NCI-H2081 treated with DMSO at 0.1 percent for 48 hours (cell line): ENCODE measurements at regions not wholly inside any gene's neighbourhood (a gene's known extent, or its start where the extent isn't known, plus 50 kb on each side); places are given as distances from the start of the nearest gene placed in this dataset.
"Not testable (repeated sequence)": the region's sequence is repeated elsewhere in the genome, so short reads cannot be mapped to it uniquely, and the experiment has no call there.

Source experiments
- DNase-seq: peaks from one replicate; lab custom pipeline; 2025; lab: John Stamatoyannopoulos, UW

DNA sequence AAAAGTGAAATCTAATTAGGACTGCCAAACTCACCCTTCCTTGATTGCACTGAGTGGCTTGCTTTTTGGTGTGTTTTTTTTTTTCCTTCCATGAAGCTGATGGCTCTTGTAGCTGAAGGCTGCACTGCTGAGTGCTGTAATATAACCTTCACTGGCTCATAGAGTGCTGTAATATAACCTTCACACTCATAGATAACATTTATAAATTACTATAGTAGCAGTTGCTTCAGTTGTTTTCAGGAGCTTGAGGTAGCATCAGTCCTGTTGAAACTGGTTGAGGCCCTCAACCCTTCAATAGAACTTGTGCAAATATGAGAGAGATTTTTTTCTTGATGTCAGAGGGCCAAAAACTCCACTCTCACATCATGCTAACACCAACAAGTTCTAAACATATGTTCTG, 404.9 kb upstream of the MBL2 start:
- no peak for DNase-seq

DNA sequence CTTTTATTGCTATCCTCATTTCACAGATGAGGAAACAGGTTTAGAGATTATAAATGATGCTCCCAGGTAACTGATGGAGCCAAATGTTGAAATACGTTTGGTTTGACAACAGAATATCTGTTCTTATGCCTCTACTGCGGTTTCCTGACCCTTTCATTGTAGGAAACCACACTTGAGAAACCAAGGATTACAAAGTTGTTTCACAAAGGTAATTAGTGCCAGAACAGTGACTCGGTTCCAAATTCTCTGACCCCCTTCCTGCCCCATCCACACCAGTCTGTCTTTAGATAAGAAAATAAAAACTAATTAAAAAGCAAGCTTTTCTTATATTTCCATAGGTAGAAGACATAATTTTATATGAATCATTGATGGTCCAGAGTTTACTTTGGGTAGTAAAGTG, 393.7 kb upstream of the MBL2 start:
- DNase-seq: no peak

DNA sequence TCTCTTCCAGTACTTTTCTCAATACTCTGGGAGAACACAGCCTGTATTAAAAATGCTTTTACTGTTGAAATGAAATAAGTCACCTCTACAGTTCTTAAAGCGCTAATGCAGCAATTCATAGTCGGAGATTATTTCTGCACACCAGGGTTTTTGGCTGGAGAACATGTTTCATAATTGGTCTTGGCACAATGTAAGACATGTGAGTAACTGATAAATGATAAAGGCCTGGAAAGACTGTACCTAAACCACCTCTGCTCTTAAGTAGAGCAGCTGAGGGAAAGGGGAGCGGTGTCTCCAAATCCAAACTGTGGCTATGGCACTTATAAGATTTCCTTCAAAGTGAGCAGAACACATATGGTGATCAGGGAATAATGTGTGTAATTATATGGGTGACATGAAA, 390.3 kb upstream of the MBL2 start:
- no peak for DNase-seq

DNA sequence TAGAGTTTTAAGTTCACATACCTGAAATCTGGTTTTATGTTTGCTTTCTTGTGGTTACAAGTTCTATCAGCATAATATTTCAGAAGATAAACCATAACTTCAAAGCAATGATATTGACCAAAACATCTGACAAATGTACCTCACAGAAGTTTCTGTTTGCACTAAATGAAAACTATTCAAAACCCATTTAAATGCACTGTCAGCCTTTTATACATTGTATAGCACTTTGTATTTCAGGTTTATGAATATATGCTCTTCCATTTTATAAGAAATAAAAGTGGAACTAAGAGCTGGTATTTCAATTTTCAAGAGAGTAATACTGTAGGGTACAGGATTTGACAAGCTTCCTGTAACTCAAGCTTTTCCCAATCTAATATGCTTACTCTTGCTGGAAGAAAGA, 388.6 kb upstream of the MBL2 start:
- DNase-seq: no peak

DNA sequence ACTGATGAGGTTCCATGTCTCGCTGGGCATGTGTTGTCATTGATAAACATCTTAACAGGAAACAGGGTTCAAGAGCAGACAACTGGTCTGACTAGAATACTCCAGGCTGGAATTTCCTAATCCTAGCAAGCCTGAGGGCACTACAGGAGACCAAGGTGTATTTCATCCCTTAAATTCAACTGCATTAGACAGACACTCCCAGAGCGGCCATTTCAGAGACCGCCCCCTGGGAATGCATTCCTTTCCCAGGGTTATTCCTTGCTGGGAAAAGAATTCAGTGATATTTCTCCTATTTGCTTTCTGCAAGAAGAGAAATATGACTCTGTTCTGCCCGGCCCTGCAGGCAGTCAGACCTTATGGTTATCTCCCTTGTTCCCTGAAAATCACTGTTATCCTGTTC, 383.1 kb upstream of the MBL2 start:
- not testable (repeated sequence) for DNase-seq

DNA sequence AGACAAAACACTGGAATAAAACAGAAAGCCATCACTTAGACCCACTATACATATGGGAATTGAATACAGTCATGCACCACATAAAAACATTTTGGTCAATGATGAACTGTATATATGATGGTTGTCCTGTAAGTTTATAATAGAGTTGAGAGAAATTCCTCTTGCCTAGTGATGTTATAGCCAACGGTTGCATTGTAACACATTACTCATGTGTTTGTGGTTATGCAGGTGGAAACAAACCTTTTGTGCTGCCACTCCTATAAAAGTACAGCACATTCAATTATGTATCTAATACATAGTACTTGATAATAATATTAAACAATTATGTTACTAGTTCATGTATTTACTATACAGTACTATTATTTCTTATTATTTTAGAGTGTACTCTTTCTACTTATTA, 381.2 kb upstream of the MBL2 start:
- DNase-seq: no peak

DNA sequence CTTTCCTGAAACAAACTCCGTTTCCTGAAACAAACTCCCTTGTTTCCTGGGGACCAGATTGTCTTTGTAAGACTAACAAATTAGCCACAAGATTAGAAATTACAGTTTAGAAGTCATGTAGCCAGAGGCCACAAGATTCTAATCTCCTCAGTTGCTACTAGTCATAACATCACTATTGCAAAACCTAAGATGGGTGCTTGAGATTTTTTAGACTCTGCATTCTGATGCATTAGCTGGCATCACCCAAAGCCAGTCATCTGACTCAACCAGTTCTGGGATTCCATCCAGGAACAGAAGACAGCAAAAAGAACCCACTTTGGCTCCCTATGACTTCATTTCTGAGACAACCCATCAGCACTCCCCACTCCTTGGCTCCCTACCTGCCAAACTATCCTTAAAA, 367.9 kb upstream of the MBL2 start:
- no peak for DNase-seq

DNA sequence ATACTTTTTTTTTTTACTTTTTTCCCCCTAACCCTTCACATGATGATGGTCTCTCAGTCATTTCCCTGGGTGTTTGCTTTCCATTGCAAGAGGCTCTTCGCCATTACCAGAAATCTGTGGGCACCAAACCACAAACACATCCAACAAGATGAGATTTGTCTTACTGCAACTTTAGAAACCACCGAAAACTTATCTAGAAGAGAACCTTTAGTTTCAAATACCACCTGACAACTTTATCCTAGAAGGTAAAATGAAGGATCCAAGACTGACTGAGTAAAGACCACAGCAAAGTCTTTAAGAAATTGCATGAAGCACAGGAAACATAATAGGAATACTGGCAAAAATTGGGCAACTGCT, 363.3 kb upstream of the MBL2 start:
- DNase-seq: no peak

DNA sequence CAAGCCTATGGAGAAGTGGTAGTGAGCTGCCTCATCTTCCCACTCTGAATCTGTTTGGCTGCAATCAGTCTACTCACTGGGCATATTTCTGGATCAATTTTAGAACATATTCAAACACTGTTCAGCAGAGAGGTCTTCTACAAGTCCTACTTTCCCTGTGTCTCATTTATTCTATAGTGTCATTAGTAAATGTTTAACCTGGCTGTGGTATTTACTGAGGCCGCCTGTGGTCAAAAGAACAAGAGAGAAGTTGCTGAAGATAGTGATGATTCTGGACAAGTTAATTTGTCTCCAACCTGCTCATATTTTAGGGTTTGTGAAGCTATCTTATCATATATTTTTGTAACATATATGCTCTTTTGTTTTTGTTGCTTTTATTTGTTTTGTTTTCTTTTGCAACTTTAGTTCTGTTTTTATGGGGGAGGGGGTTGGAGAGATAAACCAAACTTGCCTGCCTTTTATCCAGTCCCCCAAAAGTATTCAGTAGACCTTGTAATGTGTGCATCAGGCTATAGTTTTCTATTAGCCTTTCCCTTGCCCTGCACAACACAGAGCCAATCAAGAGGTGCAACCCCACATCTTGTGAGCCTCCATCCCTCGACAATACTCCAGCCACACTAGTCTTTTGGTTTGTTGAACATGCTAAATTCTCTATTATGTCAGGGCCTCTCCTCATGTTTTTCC, 362.8 kb upstream of the MBL2 start:
- DNase-seq: no peak

DNA sequence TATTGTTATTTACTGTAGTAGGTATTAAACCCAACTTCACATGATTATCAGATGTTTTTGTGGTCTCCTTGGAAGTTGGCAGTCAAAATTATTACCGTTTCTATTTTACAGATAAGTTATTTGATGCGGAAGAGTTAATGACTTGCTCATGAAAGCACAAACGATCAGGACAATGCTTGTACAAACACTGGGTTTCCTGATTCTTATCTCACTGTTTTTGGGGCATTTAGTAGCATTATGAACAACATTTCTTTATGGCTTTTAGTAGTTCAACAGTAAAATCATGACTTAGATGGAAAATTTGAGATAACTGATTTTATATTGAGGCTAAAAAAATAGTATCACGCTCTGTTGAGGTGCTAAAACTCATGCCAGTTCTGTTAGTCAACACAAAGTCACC, 361.5 kb upstream of the MBL2 start:
- DNase-seq: no peak

DNA sequence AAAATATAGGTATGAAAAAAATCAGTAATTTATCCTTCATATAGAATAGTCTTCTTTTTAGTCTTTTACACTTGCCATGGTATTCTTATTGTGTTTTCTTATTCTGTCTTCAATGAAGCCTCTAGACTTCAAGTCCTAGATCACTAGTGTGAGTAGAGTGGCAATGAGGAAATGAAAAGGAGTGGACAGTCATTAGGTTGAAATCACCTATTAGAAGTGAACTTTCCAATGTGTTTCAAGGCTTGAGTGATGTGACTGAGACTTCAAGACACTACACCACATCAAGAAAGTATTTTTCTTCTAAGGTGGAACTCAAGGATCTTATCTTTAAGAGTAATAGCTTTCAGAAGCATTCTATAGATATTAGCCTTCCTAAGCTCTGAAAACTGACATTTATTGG, 357.8 kb upstream of the MBL2 start:
- DNase-seq: no peak

DNA sequence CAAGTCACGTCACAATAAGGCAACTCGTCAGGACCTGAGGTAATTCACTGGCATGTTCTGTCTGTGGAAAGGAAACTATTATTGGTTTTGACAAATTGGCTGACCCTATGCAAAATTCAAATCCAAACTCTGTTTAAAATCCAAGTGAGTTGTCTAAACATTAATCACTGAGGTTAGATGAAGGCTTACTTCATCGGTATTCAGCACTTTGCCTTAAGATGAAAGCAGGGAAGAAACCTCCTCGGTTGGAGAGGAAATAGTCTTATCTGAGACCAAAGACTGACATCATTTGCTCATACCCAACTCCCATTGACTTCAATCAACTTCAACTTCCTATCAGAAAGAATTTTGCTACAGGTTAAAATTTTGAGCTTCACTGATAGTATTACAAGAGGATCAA, 355.1 kb upstream of the MBL2 start:
- no peak for DNase-seq

DNA sequence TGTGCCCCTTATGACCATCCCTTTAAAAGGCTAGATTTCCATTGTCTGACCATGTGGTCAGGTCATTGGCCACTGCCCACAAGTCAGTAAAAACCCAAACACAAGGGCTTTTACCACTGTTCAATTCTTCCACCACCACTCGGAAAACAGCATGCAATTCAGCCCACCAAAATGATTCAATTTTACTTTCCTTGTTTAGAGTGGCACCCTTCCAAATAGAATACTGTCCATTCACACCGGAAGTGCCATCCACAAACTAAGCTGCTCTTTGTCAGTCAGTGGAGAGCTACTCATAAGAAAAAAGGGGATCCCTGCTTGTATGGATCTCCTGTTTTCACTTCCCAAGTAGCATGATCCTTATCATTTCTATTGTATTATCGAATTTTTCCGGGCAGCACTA, 350.7 kb upstream of the MBL2 start:
- no peak for DNase-seq

DNA sequence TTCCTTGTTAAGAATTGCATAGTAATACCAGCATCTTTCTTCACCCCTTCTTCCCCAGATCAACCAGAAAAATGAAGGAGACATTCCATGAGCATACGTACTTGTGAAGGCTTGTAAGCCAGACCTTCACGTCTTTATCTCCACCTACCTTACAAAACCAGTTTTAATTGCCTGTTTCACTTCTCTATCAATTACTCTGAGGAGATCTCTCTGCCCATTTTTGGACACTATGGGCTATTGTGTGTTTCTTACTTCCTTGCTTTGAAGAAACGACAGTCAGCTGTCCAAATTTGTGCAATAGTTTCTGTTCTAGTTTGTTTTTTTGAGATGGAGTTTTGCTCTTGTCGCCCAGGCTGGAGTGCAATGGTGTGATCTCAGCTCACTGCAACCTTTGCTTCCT, 349.7 kb upstream of the MBL2 start:
- DNase-seq: no peak

DNA sequence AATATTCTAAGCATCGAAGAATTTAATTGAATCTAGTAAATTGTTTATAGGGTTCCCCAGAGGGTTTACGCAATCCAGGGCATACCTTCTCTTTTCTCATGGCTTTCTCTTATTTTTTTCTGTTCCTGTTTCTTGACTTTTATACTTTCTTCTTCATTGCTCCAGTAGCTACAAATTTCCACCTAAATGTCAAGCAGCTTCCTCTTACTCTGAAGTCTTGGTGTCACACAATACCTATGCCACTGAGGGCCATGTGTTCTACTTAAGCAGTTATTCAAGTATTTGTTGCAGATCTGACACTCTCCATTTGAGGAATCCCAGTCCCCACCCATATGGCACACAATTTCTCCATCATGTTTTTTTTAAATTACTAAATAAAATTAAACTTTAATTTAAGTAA, 343.1 kb upstream of the MBL2 start:
- DNase-seq: no peak

DNA sequence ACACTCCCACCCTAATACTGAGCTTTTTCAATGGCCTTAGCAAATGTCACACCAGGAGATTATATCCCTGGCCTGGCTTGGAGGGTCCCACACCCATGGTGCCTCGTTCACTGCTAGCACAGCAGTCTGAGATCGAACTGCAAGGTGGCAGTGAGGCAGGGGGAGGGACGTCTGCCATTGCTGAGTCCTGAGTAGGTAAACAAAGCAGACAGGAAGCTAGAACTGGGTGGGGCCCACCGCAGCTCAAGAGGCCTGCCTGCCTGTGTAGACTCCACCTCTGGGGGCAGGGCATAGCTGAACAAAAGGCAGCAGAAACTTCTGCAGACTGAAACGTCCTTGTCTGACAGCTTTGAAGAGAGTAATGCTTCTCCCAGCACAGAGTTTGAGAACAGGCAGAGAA, 338.9 kb upstream of the MBL2 start:
- no peak for DNase-seq

DNA sequence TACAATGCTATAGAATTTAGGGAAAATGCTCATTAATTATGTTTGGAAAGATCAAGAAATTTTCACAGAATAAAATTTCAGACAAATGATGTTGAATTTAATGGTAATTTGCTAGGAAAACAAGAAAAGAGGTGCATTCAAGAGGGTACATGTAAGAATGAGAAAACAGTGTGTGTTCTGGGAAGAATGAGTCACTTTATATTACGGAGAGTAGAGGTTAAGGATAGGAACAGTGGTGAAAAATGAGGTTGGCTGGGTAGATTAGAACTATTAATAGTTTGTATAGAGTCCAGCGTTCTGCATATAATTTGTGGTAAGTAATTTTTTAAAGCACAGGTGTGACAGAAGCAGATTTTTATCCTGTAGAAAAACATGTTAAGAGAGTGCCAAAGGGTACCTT, 336.7 kb upstream of the MBL2 start:
- DNase-seq: no peak

DNA sequence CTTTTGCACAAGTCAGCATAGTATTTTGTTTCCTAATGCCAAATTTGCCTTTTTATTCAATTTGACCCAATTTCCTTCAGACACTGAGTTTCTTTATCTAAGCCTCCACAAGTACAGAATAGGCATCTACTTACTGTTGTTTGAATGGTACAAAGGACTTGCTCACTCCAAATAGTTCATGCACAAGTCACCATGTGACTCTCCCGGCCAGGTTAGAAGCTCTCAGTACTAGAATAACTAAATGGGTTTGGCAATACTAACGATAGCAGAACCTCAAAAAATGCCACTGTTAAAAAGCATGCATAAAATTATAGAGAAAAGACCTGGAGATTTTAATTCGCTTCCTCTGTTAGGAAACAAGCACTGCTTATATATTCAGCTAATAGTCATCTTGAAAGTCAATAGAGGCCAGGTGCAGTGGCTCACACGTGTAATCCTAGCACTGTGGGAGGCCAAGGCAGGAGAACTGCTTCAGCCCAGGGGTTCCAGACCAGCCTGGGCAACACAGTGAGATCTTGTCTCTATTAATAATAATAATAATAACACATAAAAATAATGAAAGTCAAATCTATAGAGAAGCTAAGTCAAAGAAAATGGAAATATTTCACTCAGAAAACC, 335.8 kb upstream of the MBL2 start:
- DNase-seq: no peak

DNA sequence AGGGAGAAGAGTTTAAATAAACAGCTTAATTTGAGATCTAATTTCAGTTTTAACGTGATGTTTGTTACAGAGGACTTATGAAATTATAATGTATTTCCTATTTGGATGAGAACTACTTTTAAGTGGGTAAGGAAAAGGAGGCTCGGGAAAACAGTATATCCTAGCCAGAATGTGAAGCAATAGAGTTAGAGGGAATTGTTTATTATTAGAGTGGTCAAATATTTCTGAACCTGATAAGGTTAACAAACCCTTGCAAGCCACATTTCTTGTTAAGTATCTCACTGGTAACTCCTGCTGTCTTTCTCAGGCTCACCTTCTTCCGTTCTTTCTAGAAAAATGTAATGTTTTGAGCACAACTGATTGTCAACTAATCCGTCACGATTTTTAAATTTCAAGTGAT, 335.1 kb upstream of the MBL2 start:
- no peak for DNase-seq

DNA sequence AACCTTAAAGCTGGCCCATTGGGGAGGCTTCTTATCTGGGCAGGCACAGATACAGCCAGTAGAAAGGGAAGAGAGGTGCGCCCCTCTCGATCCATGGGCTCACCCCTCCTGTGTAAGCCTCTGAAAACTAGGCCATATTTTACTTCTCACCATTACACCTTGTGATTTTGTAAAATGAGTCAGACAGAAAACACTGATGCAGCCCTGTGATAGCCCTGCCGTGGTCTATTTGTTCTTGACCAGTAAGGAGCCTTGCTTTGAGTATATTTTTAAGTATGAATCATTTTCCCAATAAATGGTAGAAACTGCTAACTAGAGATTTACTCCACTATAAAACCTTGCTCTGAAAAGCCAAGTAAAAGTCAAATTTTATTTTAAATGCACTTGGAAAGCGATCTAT, 329.8 kb upstream of the MBL2 start:
- no peak for DNase-seq

DNA sequence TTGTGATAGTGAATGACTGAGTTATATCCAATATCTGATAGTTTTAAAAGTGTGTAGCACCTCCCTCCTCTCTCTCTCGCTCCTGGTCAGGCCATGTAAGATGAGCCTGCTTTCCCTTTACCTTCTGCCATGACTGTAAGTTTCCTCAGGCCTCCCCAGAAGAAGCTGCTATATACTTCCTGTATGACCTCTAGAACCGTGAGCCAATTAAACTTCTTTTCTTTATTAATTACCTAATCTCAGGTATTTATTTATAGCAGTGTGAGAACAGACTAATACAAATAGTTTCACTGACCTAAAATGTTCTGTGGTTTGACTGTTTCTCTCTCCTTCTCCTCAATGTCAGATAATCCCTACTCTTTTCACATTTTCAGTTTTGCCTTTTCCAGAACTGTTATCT, 321.3 kb upstream of the MBL2 start:
- no peak for DNase-seq

DNA sequence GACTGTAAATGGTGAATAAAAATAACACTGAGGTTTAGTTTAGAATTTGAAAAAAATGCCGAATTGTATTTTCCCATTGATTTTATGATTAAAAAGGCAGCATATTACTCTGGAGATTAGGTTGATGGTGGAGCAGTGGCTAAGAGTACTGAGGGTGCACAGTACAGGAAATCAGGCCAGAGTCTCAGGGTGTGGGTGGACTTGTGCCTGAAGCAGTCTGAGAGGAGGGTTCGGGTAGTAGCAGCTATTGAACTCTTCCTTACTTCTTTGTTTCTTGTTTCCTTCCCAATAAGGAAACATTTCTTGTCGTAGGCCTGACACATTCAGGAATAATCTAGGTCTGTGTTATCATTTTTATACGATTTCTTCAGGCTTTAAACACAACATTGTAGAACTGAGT, 319.0 kb upstream of the MBL2 start:
- no peak for DNase-seq

DNA sequence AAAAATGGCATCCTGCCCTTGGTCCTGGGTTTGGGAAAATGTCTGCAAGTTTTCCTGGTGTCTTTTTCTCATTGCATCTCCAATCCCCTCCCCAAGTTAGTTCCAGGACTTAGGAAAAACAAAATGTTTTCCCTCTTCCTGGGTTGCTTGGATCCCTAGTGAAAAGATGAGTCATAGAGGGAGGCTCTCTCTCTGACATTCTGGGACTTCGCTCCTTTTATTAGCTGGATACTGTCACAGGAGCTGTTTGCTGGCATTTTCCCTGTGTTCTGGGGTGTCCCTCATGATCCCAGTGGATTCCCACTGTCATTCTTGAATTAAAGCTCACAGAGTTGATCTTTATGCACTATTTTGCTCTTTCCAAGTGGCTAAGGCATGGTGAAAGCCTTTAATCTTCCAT, 316.4 kb upstream of the MBL2 start:
- DNase-seq: no peak

DNA sequence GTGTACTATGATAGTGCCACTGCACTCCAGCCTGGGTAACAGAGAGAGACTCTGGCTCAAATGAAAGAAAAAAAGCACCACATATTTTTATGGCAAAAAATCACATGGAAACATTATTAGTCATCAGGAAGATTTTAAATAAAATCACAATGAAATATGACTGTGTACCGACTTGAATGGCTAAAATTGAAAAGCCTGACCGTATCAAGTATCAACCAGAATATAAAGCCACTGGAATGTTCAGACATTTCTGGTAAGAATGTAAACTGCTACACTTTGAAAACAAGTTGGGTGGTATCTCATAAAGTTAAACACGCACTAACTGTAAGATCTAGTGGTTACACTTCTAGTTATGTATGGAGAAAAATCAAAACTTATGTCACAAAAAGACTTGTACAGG, 306.7 kb upstream of the MBL2 start:
- DNase-seq: no peak

DNA sequence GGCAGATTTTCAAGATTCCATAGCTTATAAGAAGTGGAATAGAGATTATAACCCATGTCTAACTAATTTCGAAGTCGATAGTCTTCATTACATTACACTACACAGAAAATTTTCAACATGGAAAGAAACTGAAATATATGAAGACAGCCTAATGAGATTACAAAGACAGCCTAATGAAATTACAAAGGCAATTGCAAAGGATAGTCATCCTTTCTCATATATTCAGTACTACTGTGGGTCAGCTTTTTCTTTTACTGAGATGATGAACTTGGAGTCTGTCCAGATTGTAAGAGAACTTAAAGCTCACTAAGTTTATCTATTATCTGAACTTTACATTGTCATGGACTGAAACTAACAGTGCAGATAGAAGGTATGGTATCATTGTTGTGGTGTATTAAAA, 304.4 kb upstream of the MBL2 start:
- DNase-seq: no peak
